ENCODE measurements at regions not wholly inside any gene's neighbourhood (a gene's known extent, or its start where the extent isn't known, plus 50 kb on each side); places are given as distances from the start of the nearest gene placed in this dataset.

DNA sequence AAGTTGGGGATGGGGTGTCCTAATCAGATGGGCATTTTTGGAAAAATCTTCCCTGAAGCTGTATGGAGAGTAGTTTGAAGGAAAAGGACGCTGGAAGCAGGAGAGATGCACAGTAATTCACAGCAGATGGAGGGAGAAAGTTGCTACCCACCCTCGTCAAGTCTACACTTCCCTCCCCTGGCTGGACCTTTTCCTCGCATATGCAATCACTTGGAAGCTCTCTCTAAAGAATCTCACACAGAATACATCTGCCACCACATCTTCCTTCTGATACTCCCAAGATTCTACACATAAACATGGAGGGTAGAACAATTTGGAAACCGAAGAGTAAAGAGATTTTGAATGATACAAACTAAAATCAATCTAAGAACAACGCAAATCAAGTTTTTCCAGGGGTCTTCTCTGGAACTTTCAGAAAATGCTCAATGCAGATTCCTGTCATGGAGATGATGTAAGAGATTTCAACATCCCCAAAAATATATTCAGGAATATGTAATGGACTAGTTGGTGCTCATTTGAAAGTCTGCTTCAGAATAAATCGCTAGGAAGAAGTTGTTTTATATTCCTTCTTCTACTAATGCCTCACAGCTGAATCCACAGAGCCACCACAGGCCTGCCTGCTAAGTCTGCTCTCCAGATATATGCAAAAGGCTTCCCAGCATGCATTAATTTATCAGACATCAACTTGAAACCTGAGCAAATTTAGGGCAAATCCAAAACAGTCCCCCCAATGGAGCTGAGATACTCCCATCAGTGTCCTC is 291.5 kb downstream of the LRATD1 start:
- no peak for TF ChIP-seq CTCF (IDR thresholded peaks at IDR 0.05; ENCODE audit: unreplicated experiment in 3 of 3)
- Mint-ChIP-seq H3K27ac (peak overlapping the region; percentile 8 to 23 (median 19)), H3K27me3 (ENCODE audit: low read depth) (no peaks in the 10 kb centered on the region), H3K4me3 (no peak overlapping the region), H3K36me3 (ENCODE audit: low read depth) (no peaks in the 10 kb centered on the region), H3K4me1 (peaks cover 12% of the 10 kb centered on the region), H3K9me3 (peaks cover 10% of the 10 kb centered on the region)

DNA sequence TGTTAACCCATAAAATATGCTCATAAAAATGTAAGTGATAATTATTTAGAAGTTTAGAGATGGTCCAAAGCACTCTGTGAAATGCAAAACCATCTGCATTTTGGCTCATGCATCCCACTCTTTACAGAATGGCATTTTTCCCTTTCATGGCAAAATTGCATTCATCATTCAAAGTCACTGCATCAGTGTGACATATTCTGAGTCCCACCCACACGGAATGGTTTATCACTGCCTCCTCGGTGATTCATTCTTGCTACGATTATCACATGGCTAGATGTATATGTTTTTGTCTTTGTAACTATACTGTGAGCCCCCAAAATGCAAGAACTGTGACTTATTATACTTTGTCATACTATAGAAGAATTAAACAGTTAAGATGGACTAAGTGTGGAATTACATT is 293.0 kb downstream of the LRATD1 start:
- Mint-ChIP-seq H3K36me3 (ENCODE audit: low read depth) (no peaks in the 10 kb centered on the region), H3K9me3 (peaks cover 9% of the 10 kb centered on the region), H3K4me1 (peaks cover 12% of the 10 kb centered on the region), H3K4me3 (no peak overlapping the region), H3K27me3 (ENCODE audit: low read depth) (no peaks in the 10 kb centered on the region), H3K27ac (no peak overlapping the region)
- no peak for TF ChIP-seq CTCF (IDR thresholded peaks at IDR 0.05; ENCODE audit: unreplicated experiment in 3 of 3)

GRCh38 chr2:14927021-14927564 is 294.6 kb downstream of the LRATD1 start:
- peaks cover 3% of the 10 kb centered on the region for H3K9me3 Mint-ChIP-seq
- H3K4me3 Mint-ChIP-seq, result no peak overlapping the region
- TF ChIP-seq CTCF (IDR thresholded peaks at IDR 0.05; ENCODE audit: unreplicated experiment in 3 of 3), result no peak
- no peaks in the 10 kb centered on the region for H3K36me3 Mint-ChIP-seq (ENCODE audit: low read depth)
- no peak overlapping the region for H3K27ac Mint-ChIP-seq
- peaks cover 12% of the 10 kb centered on the region for H3K4me1 Mint-ChIP-seq
- no peaks in the 10 kb centered on the region for H3K27me3 Mint-ChIP-seq (ENCODE audit: low read depth)

DNA sequence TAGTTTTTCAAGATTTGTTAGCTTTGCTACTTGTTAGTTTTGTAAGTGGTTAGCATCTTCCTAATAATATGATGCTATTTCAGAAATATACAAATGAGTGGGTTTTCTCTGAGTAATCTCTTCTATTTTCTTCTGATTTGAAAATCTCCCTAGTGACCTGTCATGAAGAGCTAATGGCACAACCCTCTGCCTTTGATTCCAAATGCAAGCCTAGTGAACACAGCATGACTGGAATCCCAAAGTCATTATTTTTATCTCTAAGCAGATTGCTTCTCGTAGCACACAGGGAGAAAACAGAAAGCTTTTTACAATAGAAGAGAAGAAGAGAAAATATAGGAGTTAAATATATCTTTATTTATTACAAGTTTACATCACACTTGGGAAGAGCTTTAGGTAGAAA is 295.5 kb downstream of the LRATD1 start:
- no peaks in the 10 kb centered on the region for H3K36me3 Mint-ChIP-seq (ENCODE audit: low read depth)
- H3K27ac Mint-ChIP-seq, result no peak overlapping the region
- no peak for TF ChIP-seq CTCF (IDR thresholded peaks at IDR 0.05; ENCODE audit: unreplicated experiment in 3 of 3)
- no peaks in the 10 kb centered on the region for H3K27me3 Mint-ChIP-seq (ENCODE audit: low read depth)
- peaks cover 2% of the 10 kb centered on the region for H3K9me3 Mint-ChIP-seq
- H3K4me3 Mint-ChIP-seq, result no peak overlapping the region
- peaks cover 12% of the 10 kb centered on the region for H3K4me1 Mint-ChIP-seq

DNA sequence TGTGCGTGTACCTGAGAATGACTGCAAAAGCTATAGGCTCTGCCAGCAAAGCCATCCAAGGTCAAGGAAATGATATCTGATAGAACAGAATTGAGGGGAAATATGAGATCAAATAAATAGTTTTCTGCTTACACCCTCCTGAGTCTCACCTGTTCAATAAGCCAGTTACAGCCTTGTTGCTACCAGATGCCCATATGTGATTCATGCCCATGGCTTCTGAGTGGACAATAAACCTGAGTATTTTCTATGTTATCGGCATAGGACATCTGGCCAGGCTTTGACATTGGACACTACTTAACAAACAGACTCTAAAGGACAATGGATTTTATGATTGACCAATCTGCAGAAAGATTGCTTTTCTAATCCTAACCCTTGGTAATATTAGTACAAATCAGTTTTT is 297.9 kb downstream of the LRATD1 start:
- Mint-ChIP-seq H3K27me3 (ENCODE audit: low read depth) (no peaks in the 10 kb centered on the region), H3K4me1 (peaks cover 5% of the 10 kb centered on the region), H3K9me3 (no peaks in the 10 kb centered on the region), H3K27ac (no peak overlapping the region), H3K4me3 (no peak overlapping the region), H3K36me3 (ENCODE audit: low read depth) (no peaks in the 10 kb centered on the region)
- no peak for TF ChIP-seq CTCF (IDR thresholded peaks at IDR 0.05; ENCODE audit: unreplicated experiment in 3 of 3)

DNA sequence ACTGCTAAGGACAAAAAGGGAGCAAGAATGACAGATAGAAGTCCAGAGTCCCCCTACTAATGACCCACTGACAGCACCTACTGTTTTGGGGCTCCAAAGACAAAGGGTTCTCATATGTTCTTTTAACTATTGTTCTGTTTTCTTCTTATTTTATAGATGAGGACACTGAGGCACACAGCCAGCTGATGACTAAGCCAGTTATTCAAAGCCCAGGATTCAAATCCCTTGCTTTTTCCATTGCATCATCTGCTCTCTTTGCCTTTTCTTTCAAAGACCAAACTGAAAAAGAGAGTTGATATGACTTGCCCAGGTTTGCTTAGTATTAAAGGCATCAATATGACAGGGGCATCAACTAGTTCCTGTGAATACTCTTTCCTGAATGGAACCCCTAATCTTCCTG is 299.8 kb downstream of the LRATD1 start:
- Mint-ChIP-seq H3K4me1 (peaks cover 5% of the 10 kb centered on the region), H3K36me3 (ENCODE audit: low read depth) (no peaks in the 10 kb centered on the region), H3K9me3 (peaks cover 10% of the 10 kb centered on the region), H3K4me3 (no peak overlapping the region), H3K27ac (no peak overlapping the region), H3K27me3 (ENCODE audit: low read depth) (no peaks in the 10 kb centered on the region)
- TF ChIP-seq CTCF (IDR thresholded peaks at IDR 0.05; ENCODE audit: unreplicated experiment in 3 of 3), result no peak
